DMS114 treated with DMSO at 0.1 percent for 48 hours (cell line): ENCODE measurements at regions not wholly inside any gene's neighbourhood (a gene's known extent, or its start where the extent isn't known, plus 50 kb on each side); places are given as distances from the start of the nearest gene placed in this dataset.
"Not testable (repeated sequence)": the region's sequence is repeated elsewhere in the genome, so short reads cannot be mapped to it uniquely, and the experiment has no call there.

Source experiments
- DNase-seq: peaks from one replicate; lab custom pipeline; 2025; ENCODE audit not compliant: unreplicated experiment; lab: John Stamatoyannopoulos, UW

DNA sequence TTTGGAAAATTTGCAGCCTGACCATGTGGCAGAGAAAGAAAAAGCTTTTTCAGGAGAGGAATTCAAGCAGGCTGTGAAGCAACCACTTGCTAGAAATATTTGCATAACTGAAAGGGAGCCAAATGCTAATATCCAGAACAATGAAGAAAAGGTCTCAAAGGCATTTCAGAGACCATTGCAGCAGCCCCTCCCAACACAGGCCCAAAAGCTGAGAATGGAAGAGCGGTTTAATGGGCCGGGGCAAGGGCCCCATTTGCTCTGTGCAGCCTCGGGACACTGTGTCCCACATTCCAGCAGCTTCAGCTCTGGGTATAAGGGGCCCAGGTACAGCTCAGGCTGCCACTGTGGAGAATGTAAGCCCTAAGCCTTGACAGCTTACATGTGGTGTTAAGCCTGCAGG is 918.1 kb upstream of the POT1 start:
- DNase-seq: no peak

DNA sequence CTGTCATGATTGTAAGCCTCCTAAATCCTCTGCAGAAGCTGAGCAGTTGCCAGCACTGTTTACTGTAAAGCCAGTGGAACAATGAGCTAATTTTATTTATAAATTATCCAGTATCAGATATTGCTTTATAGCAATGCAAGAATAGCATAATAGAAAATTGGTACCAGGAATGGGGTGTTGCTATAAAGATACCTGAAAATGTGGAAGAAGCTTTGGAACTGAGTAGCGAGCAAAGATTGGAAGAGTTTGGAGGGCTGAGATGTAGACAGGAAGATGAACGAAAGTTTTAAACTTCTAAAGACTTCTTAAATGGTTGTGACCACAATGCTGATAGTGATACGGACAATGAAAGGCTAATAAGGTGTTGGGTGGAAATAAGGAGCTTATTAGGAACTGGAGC is 917.4 kb upstream of the POT1 start:
- no peak for DNase-seq

DNA sequence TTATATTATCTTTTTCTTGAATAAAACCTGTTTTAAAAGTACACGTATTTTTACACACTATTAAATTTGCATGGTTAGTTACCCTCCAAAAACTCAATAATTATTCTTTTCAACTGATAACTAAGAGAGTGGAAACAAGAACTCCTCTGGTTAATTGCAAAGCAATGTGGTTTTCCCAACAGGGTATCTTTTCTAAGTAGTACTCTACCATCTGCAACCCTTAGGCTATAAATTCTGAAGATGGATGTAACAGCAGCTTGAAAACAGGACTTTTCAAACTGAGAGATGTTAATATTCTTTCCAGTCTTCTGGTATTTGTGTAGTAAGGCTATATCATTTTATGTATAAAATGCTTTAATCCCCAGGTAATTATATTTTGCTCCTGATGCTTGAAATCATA is 916.1 kb upstream of the POT1 start:
- no peak for DNase-seq

DNA sequence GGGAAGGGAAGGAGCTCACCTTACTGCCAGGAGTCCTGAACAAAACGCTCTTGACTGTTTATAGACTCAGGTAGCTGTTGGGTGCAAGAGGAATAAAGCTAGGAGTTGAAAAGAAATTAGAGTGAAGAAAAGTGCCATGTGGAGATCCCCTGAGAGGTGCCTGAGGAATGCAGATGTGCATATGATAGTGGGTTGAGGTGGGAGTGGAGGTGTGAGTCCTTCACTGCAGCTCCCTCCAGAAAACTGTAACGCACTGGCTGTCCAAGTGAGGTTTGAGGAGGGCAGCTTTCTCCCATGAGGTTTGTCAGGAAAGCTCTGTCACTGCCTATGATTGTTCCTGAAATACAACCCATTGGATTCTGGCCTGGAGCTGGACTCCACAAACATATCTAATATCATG is 904.8 kb upstream of the POT1 start:
- DNase-seq: no peak

DNA sequence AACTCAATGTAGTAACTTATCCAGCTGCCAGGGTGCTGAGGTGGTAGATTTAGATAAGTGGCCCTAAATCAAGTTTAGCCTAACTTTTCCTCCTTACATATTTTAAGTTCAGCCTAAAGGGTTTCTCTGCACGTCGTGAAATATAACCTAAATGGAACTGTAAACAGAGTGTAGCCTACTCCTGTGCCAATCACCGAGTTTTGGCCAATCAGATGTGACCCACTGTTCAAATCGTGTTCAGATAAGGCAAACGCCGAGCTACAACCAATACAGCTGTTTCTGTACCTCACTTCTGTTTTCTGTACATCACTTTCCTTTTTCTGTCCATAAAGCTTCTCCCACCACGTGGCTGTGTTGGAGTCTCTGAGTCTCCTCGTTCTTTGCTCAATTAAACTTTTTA is 904.2 kb upstream of the POT1 start:
- no peak for DNase-seq

DNA sequence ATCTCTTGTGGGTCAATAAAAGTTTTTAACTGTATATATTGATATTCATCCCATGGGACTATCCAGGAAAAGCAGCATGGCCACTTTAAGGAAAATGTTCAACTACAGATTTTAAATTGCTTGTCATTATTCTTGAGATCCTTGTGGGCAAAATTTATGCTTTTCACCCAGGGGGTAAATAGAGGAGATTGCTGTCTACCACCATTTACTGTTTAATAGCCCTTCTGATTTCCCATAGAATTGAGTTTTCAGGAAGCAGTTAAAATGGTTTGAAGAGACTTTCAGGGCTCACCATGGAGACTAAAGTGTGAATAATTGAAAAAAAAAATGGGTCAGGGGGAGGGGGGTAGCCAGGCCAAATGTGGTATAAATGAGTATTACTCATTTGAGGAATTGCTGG is 901.1 kb upstream of the POT1 start:
- no peak for DNase-seq

DNA sequence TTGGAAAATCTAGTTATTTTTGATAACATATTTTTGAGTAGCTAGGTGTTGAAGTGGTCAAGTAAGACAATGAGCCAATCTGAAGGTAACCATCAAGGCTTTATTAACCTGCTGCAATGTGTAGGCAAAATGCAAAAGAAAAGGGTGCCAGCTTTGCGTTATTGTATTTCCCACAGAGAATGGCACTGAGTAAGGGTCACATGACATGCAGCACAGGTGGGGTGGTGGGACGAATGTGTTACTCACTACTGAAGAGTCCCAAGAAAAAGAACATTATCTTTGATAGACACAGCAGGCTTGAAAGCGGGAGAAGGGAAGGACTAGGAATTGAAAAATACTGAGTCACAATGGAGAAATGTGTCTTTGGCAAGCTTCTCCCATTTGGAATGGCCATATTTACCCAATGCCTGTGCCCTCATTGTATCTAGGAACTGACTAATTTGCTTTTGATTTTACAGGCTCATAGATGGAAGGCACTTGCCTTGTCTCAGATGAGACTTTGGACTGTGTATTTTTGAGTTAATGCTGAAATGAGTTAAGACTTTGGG is 898.6 kb upstream of the POT1 start:
- DNase-seq: no peak

DNA sequence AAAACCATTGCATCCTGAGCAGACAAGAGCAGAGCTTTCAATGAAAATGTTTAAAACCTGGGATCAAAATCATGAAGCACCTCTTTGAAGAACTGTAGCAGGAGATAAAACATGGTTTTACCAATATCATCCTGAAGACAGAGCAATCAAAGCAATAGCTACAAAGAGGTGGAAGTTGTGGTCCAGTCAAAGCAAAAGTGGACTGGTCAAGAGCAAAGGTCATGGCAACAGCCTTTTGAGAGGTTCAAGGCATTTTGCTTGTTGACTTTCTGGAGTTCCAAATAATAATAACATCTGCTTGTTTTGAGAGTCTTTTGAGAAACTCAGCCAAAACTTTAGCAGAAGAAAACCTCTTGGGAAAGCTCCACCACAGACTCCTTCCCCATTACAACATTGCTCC is 893.9 kb upstream of the POT1 start:
- DNase-seq: no peak

DNA sequence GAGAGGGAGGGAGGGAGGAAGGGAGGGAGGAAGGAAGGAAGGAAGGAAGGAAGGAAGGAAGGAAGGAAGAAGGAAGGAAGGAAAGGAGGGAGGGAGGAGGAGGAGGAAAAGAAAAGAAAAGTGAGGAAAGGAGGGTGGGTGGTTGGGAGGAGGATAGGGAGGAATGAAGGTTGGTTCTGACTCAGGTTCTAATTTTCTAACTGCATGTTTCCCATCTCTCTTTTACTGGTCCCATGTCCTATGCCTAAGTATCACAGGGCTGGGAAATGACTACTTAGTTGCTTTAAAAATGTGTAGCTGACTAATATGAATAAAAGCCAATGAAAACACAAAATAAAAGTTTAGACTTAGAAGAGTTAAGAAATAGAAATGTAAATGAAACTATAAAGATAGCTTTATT is 890.9 kb upstream of the POT1 start:
- DNase-seq: no peak

DNA sequence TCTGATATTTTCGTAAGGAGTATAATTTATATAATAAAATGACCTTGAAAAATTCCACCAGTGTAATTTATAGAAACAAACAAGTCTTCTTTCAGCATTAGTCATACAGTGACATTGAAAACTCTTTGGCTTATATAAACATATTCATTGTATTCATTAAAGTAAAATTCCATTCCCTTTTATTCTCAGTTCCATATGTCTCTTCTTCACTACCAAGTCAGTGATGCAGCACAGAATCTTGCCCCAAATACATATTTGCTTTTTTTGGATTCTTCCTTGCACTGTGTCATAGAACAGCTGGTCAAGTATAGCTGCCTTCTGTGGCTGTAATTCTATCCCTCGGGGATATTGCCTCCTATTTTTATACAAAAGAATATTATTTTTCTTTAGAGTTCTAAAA is 884.5 kb upstream of the POT1 start:
- no peak for DNase-seq

DNA sequence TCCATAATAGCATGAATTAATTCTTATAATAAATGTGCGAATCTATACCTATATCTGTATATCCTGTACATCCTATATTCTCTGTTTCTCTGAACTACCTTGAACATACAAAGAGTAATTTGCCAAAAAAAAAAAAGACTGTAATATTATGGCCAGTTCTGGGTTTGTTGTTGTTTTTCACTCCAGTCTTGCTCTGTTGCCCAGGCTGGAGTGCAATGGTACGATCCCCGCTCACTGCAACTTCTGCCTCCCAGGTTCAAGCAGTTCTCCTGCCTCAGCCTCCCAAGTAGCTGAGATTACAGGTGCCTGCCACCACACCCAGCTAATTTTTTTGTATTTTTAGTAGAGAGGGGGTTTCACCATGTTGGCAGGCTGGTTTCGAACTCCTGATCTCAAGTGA is 876.9 kb upstream of the POT1 start:
- not testable (repeated sequence) for DNase-seq

DNA sequence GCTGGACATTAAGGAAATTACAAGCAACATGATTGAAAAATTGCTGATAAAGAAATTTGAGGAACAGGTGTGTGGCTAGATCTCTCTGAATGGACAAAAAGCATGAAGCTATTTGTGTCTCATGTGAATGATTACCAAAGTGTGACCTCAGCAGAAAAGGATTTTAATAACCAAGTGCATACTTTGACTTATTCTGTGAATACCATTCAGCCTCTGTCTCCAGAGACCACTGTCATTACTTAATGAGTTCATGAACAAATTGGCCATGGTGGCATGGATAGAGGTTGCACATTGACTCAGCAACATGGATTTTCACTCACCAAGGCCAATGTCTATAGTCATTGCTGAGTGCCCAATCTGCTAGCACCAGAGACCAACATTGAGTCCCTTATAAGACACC is 874.6 kb upstream of the POT1 start:
- DNase-seq: no peak

DNA sequence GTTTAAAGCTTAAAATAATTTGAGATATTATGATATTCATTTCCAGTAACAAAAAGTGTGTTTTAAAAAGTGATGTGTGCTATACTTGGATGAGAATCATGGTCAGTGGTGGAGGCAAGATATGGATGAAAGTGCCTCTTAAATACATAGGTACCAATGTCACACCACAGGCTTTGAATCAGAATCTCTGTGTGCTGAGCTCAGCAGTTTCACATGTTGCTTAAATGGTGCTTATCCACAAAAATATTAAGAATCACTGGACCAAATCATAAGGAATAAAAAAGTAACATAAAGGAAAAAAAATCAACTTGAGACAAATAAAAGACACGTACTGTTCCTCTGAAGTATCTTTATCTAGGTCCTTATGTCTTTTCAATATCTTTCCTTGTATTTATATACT is 850.5 kb upstream of the POT1 start:
- no peak for DNase-seq

DNA sequence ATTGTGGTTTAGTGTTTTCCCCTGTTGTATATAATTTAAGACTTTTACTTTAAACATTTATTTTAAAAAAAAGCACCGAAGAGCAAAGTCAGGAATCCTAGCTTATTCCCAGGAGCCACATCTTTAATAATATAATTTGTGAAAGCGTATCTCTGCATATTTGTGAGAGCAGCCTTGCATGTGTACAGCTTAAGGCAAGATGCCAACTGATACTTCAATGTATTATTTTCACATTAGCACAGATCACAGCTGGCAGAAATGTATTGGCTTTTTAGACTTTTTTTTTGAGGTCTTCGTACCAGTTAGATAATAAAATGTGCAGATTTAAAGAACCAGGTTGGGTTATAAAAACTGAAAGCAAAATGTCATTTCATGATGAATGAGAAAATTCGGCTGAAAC is 845.7 kb upstream of the POT1 start:
- no peak for DNase-seq

DNA sequence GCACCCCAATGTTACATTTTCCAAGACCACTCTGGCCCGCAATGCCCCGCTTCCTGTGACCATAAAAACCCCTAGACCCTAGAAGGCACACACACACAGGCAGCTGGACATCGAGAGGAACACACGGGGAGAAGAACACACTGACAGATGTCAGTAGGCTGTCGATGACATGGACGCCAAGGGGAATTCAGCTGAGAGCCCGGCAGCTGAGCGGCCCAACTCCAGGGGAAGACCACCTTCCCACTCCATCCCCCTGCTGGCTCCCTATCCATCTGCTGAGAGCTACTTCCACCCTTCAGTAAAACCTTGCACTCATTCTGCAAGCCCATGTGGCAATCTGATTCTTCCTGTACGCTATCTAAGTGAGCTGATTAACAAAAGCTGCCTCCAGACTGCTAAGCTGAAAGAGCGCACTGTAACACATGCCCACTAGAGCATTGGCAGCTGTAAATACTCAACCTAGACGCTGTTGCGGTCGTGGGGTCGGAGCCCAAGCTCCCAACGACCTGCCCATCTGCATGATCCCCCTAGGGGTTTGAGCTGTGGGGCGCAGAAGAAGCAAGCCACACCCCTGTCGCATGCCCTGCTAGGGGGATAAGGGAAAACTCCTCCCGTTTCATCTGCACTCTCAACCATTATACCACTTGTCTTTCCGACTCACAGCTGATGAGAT is 843.6 kb upstream of the POT1 start:
- DNase-seq: no peak

DNA sequence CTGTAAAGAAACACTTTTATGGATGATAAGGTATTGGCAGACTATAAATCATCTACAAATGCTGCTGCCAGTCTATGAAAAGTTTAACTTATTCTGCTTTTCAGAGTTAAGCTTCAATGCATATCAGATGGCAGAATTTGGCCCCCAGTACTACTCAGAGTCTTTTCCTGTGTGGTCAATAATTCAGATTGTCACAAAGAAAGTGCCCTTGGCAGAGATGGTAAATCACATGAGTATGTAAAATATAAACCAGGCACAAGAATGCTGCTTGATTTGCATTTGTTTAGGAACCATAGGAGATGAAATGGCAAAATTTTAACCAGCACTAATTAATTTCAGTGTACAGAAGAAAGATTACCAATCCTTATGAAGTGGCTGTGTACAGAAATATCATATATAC is 818.3 kb upstream of the POT1 start:
- no peak for DNase-seq

DNA sequence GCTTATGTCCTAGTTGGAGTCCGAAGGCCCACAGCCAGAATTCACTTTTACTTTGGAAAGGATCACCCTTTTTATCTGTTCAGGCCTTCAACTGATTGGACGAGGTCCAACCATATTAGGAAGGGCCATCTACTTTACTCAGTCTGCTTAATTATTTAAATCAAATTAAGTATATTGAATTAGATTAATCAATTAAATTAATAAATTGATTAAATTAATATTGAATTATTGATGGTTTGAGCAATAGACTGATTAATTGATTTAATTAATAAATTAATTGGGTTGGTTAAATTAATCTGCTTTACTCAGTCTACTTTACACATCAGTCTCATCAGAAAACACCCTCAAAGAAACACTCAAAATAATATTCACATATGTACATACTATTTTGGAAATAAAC is 816.9 kb upstream of the POT1 start:
- DNase-seq: no peak

DNA sequence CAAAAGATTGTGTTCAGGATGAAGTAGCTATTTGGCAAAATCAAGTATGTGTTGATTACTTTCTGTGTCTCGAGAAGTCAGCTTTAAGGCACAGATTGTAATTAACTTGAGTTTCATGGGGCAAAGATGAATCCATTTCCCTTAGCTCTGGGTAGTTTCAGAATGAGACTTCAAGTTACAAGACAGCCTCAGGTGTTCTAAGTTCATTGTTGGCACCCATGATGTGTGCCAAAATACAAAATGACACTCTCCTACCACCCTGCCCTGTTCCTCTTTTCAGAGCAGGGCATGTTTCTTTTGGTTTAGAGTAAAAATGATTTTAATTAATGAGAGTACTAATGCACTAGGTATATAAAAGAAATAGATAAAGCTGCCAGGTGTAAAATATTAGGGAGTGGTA is 797.6 kb upstream of the POT1 start:
- no peak for DNase-seq

DNA sequence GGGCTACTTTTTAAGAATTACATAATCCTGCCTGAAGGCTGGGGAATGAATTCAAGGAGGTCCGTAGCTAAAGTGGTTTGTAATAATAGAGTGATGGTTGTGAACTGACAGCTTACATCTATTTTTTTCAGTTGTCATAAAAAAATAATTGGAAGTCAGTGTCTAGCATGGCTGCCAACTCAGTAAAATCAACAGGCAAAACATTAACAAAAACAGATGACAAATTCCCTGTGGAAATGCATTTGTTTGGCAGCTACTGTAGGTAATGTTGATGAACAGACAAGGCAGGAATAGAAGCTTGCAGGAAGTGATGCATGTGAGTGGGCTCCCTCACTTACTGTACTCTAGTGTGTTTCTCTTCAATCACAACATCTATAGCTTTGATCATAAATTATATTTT is 766.0 kb upstream of the POT1 start:
- no peak for DNase-seq

DNA sequence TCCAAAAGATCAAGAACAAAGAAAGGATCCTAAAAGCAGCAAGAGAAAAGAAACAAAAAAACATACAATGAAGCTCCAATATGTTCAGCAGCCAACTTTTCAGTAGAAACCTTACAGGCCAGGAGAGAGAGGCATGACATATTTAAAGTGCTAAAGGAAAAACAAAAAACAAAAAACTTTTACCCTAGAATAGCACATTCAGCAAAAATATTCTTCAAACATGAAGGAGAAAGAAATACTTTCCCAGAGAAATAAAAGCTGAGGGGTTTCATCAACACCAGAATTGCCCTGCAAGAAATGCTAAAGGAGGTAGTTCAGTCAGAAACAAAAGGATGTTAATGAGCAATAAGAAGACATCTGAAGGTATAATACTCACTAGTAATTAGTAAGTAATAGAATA is 753.5 kb upstream of the POT1 start:
- no peak for DNase-seq

DNA sequence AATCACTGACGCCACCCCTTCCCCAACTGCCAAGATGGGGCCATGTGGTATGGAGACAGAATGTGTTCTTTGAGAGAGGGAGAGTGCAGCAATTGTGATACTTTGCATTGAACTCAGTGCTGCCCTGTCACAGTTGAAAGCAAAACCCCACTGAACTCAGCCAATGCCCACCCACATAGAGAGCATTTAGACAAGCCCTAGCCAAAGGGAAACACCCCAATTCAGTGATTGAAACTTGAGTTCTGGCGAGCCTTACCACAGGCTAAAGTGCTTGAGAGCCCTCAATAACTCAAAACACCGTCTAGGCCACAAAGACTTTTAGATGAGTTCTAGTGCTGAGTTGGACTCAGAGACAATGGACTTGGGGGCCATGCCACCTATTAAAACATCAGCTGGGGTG is 751.9 kb upstream of the POT1 start:
- no peak for DNase-seq

DNA sequence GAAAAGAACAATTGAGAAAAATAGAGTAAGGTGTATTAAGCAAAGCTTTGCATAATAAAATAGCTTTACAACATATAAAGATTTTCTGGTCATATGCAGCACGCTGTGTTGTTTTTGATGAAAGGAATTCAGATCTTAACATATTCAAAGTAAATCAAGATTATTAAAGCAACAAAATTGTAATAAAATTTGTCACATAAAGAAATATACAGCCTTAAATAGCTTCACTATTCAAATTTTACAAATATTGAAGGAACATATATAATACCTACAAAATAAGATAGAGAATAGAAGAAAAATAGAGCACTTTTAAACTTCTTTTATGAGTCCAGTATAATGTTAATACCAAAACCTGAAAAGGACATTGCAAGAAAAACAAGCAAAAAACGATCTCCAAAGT is 749.1 kb upstream of the POT1 start:
- no peak for DNase-seq

DNA sequence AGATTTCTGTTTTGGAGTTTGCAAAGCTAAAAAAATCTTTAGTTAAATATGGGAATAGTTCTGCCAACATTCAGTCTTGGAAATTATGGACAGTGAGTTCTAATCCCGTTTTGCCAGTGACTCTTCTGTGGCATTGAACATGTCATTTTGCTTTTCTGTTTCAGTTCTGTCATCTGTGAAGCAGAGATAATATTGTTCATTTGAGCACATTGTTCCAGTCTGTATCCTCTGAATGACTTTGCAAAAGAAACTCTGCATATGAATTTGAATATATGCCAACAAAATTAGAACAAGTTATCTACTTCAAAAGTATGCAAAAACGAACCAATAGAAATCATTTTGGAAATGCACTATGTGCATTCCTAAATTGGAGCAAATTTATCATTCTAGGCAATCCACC is 746.0 kb upstream of the POT1 start:
- DNase-seq: no peak

DNA sequence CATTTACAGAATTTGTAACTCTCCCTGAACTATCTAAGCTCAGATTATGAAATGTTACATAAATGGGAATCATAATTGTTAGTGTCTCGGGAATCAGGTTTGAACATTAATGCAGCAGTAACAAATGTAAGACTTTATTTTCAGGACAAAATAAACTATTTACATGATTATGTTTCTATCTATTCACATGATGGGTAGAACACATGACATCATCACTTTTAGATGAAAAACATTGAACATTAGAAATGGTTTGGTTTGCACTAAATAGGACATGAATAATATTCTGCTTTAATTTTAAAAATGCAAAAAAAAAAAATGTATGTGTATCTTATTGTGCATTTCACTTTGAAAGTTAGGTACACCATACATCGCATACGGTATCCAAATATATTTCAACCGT is 745.5 kb upstream of the POT1 start:
- DNase-seq: no peak
